H1 (cell line): ENCODE measurements at regions not wholly inside any gene's neighbourhood (a gene's known extent, or its start where the extent isn't known, plus 50 kb on each side); places are given as distances from the start of the nearest gene placed in this dataset.

ENCODE experiments used
- CTCF ChIA-PET: fragments of 300-600 bp; sonication (Branson Sonifier 250); formaldehyde crosslinking; loops from one replicate; lab custom pipeline; 2021; ENCODE audit not compliant: partially characterized antibody; lab: Charles Lee
- POLR2A ChIA-PET: fragments of 300-600 bp; sonication (Branson Sonifier 250); formaldehyde crosslinking; loops from one replicate; lab custom pipeline; 2021; ENCODE audit warnings: inconsistent platforms; ENCODE audit not compliant: partially characterized antibody; lab: Charles Lee
- DNase-seq, 2 experiments: peaks; one replicate each; pipeline versions ENCODE4 v3.0.0 to v3.0.0-alpha.2; 2010 to 2022; ENCODE audit warnings: low spot score in 2 of 2, low read depth in 1 of 2, mixed read lengths in 1 of 2
- FAIRE-seq: peaks from 2 replicates; lab custom pipeline; 2011; peaks lifted over from hg19 to GRCh38; lab: Jason Lieb, UNC
- H2AFZ ChIP-seq: 2 replicates; pipeline ENCODE4 v1.8.1; 2012; ENCODE audit warnings: low read length, inconsistent platforms
- H2AK5ac ChIP-seq: 2 replicates; pipeline ENCODE4 v1.6.1; 2013; ENCODE audit warnings: low read depth, low read length
- H2BK120ac ChIP-seq: replicated peaks from 2 replicates; pipeline ENCODE3; 2013; ENCODE audit warnings: low read depth, low read length, inconsistent platforms
- H2BK12ac ChIP-seq: 2 replicates; pipeline ENCODE4 v1.6.1; 2013; ENCODE audit warnings: low read depth, low read length
- H2BK15ac ChIP-seq: 2 replicates; pipeline ENCODE4 v1.6.1; 2013; ENCODE audit warnings: low read length
- H2BK20ac ChIP-seq: 2 replicates; pipeline ENCODE4 v1.6.1; 2013; ENCODE audit warnings: low read length
- H2BK5ac ChIP-seq: 2 replicates; pipeline ENCODE4 v1.6.1; 2013; ENCODE audit warnings: low read depth, low read length
- H3K14ac ChIP-seq: 2 replicates; pipeline ENCODE4 v1.6.1; 2013; ENCODE audit warnings: inconsistent platforms; ENCODE audit not compliant: insufficient read length
- H3K18ac ChIP-seq: 2 replicates; pipeline ENCODE4 v1.6.1; 2013; ENCODE audit warnings: low read length; ENCODE audit errors: extremely low read depth
- H3K23ac ChIP-seq: 2 replicates; pipeline ENCODE4 v1.6.1; 2013; ENCODE audit warnings: inconsistent platforms; ENCODE audit not compliant: insufficient read length
- H3K23me2 ChIP-seq: 2 replicates; pipeline ENCODE4 v1.6.1; 2013; ENCODE audit warnings: low read depth, low read length
- H3K27ac ChIP-seq: 2 replicates; pipeline ENCODE4 v1.6.1; 2011; ENCODE audit warnings: low read depth, low read length, inconsistent platforms
- H3K27me3 ChIP-seq, 4 experiments: replicated peaks in 1 of 4; 1 replicate in 1 of 4; 2 replicates in 3 of 4; pipeline versions ENCODE4 v1.6.1 to v1.8.1; 2011 to 2013; ENCODE audit warnings: low read length in 3 of 4, mild to moderate bottlenecking in 3 of 4, inconsistent platforms in 2 of 4, mixed read lengths in 2 of 4, moderate library complexity in 1 of 4; ENCODE audit not compliant: control insufficient read depth in 3 of 4, insufficient read depth in 3 of 4; ENCODE audit errors: extremely low read depth in 1 of 4
- H3K36me3 ChIP-seq, 4 experiments: 2 replicates each; pipeline versions ENCODE4 v1.6.1 to v1.8.1; 2011 to 2013; ENCODE audit warnings: mild to moderate bottlenecking in 4 of 4, low read length in 3 of 4, moderate library complexity in 2 of 4, control low read depth in 1 of 4, inconsistent platforms in 1 of 4; ENCODE audit not compliant: insufficient read depth in 4 of 4, control insufficient read depth in 2 of 4
- H3K4ac ChIP-seq: replicated peaks from 2 replicates; pipeline ENCODE3; 2013; ENCODE audit warnings: low read length, low read depth, mixed read lengths, inconsistent platforms; ENCODE audit not compliant: insufficient read length
- H3K4me1 ChIP-seq, 4 experiments: replicated peaks in 1 of 4; 1 replicate in 1 of 4; 2 replicates in 3 of 4; pipeline versions ENCODE4 v1.6.1 to v1.8.1; 2011 to 2013; ENCODE audit warnings: low read length in 3 of 4, inconsistent platforms in 2 of 4, mixed read lengths in 1 of 4; ENCODE audit not compliant: insufficient read depth in 4 of 4, control insufficient read depth in 3 of 4
- H3K4me2 ChIP-seq, 2 experiments: 2 replicates each; pipeline versions ENCODE4 v1.6.1 to v1.8.1; 2011 to 2013; ENCODE audit warnings: low read depth in 2 of 2, low read length in 2 of 2, control low read depth in 1 of 2, inconsistent platforms in 1 of 2, mild to moderate bottlenecking in 1 of 2; ENCODE audit not compliant: insufficient read depth in 1 of 2
- H3K4me3 ChIP-seq, 4 experiments: fragments of 200-600, 300-600 bp in 1 of 4; sonication (generic), shearing (Covaris generic), sonication (Bioruptor Twin) in 1 of 4; 2 replicates each; pipeline versions ENCODE4 v1.5.1 to v1.8.1; 2011 to 2016; ENCODE audit warnings: low read length in 4 of 4, low read depth in 3 of 4, control low read depth in 2 of 4, inconsistent platforms in 2 of 4, mild to moderate bottlenecking in 2 of 4, mixed read lengths in 1 of 4, moderate library complexity in 1 of 4; ENCODE audit not compliant: insufficient read depth in 2 of 4; ENCODE audit errors: extremely low read depth in 1 of 4
- H3K56ac ChIP-seq: replicated peaks from 2 replicates; pipeline ENCODE3; 2013; ENCODE audit warnings: low read depth, mild to moderate bottlenecking, mixed read lengths, low read length, inconsistent platforms; ENCODE audit not compliant: insufficient read length
- H3K79me1 ChIP-seq: 2 replicates; pipeline ENCODE4 v1.6.1; 2013; ENCODE audit warnings: low read depth, low read length, control low read depth
- H3K79me2 ChIP-seq, 2 experiments: 2 replicates each; pipeline versions ENCODE4 v1.6.1 to v1.8.1; 2012 to 2013; ENCODE audit warnings: low read length in 2 of 2, mild to moderate bottlenecking in 2 of 2, inconsistent platforms in 1 of 2; ENCODE audit not compliant: insufficient read depth in 2 of 2, control insufficient read depth in 1 of 2
- H3K9ac ChIP-seq, 4 experiments: replicated peaks in 1 of 4; 1 replicate in 1 of 4; 2 replicates in 3 of 4; pipeline versions ENCODE4 v1.6.1 to v1.8.1; 2011 to 2013; ENCODE audit warnings: low read depth in 3 of 4, low read length in 3 of 4, control low read depth in 2 of 4, mild to moderate bottlenecking in 2 of 4, moderate library complexity in 2 of 4, inconsistent platforms in 1 of 4; ENCODE audit errors: extremely low read depth in 1 of 4
- H3K9me3 ChIP-seq, 2 experiments: 2 replicates each; pipeline versions ENCODE4 v1.6.1 to v1.8.1; 2012 to 2013; ENCODE audit warnings: mild to moderate bottlenecking in 2 of 2, moderate library complexity in 2 of 2, control low read depth in 1 of 2, inconsistent platforms in 1 of 2, low read depth in 1 of 2, low read length in 1 of 2, mixed read lengths in 1 of 2; ENCODE audit not compliant: insufficient read depth in 2 of 2
- H4K20me1 ChIP-seq, 2 experiments: replicated peaks in 1 of 2; 2 replicates each; pipeline versions ENCODE3 to v1.8.1; 2011 to 2013; ENCODE audit warnings: inconsistent platforms in 2 of 2, low read length in 2 of 2, mild to moderate bottlenecking in 1 of 2; ENCODE audit not compliant: insufficient read depth in 2 of 2, control insufficient read depth in 1 of 2
- H4K5ac ChIP-seq: 2 replicates; pipeline ENCODE4 v1.6.1; 2013; ENCODE audit warnings: low read length, low read depth, mixed read lengths, inconsistent platforms; ENCODE audit not compliant: insufficient read length
- H4K8ac ChIP-seq: 2 replicates; pipeline ENCODE4 v1.8.0; 2013; ENCODE audit warnings: mild to moderate bottlenecking, moderate library complexity, low read length, inconsistent platforms; ENCODE audit not compliant: insufficient read depth; ENCODE audit errors: extremely low read depth
- H4K91ac ChIP-seq: replicated peaks from 2 replicates; pipeline ENCODE3; 2013; ENCODE audit warnings: low read length, mixed read lengths, inconsistent platforms; ENCODE audit not compliant: insufficient read length
- JUN ChIP-seq: IDR thresholded peaks from 2 replicates; pipeline ENCODE4 v1.6.1; 2011; ENCODE audit warnings: low read depth, mild to moderate bottlenecking, improper control_type of control experiment, low read length
- JUND ChIP-seq: IDR thresholded peaks from 2 replicates; pipeline ENCODE4 v1.6.1; 2011; ENCODE audit warnings: mild to moderate bottlenecking, improper control_type of control experiment, low read length
- KDM5A ChIP-seq: fragments of 200-600 bp; IDR thresholded peaks from 2 replicates; pipeline ENCODE4 v1.7.1; 2012; ENCODE audit warnings: mild to moderate bottlenecking, low read length, inconsistent platforms, mixed read lengths
- MAFK ChIP-seq: IDR thresholded peaks from 2 replicates; pipeline ENCODE4 v1.6.1; 2012; ENCODE audit warnings: low read depth, mild to moderate bottlenecking, improper control_type of control experiment, low read length
- PHF8 ChIP-seq: fragments of 200-600 bp; sonication (generic); conservative IDR thresholded peaks from 2 replicates; pipeline ENCODE4 v1.7.1; 2012; ENCODE audit warnings: low read depth, mild to moderate bottlenecking, inconsistent platforms, low read length, moderate library complexity
- POU5F1 ChIP-seq: IDR thresholded peaks from 2 replicates; pipeline ENCODE4 v1.6.1; 2011; ENCODE audit warnings: low read depth, mild to moderate bottlenecking, low read length, moderate library complexity
- SP1 ChIP-seq: IDR thresholded peaks from 2 replicates; pipeline ENCODE4 v1.6.1; 2011; ENCODE audit warnings: low read depth, low read length
- SUZ12 ChIP-seq: fragments of 200-600 bp; sonication (generic); IDR thresholded peaks from 2 replicates; pipeline ENCODE4 v1.6.1; 2012; ENCODE audit warnings: mild to moderate bottlenecking, inconsistent platforms, low read length, moderate library complexity, mixed read lengths
- TAF1 ChIP-seq: IDR thresholded peaks from 2 replicates; pipeline ENCODE4 v1.6.1; 2011; ENCODE audit warnings: mild to moderate bottlenecking, low read depth, low read length
- TAF7 ChIP-seq: optimal IDR thresholded peaks from 2 replicates; pipeline ENCODE3; 2011; ENCODE audit warnings: low read depth, mild to moderate bottlenecking, inconsistent platforms, low read length, moderate library complexity, borderline replicate concordance
- TBP ChIP-seq: IDR thresholded peaks from 2 replicates; pipeline ENCODE4 v1.6.1; 2011; ENCODE audit warnings: low read depth, low read length, improper control_type of control experiment
- TEAD4 ChIP-seq: IDR thresholded peaks from 2 replicates; pipeline ENCODE4 v1.6.1; 2012; ENCODE audit warnings: low read depth, low read length, inconsistent platforms, mixed read lengths
- WGBS, 2 experiments: shearing (Covaris generic) in 1 of 2; methylation state at CpG; one replicate each; pipeline versions ENCODE4 v1.1.6 to v1.1.7; 2013 to 2015; ENCODE audit warnings: low lambda C conversion rate in 2 of 2, mixed read lengths in 2 of 2, inconsistent platforms in 1 of 2, low coverage in 1 of 2, missing lambda C conversion rate in 1 of 2; ENCODE audit not compliant: insufficient replicate concordance in 2 of 2, insufficient coverage in 1 of 2, insufficient read length in 1 of 2; ENCODE audit errors: extremely low coverage in 1 of 2, missing lambda C conversion rate in 1 of 2; 5-methylcytosine and 5-hydroxymethylcytosine counted together
- TF ChIP-seq, protein P1 (sequence below): IDR thresholded peaks from 2 replicates; pipeline ENCODE4 v1.6.1; 2011; ENCODE audit warnings: low read length, improper control_type of control experiment

DNA sequence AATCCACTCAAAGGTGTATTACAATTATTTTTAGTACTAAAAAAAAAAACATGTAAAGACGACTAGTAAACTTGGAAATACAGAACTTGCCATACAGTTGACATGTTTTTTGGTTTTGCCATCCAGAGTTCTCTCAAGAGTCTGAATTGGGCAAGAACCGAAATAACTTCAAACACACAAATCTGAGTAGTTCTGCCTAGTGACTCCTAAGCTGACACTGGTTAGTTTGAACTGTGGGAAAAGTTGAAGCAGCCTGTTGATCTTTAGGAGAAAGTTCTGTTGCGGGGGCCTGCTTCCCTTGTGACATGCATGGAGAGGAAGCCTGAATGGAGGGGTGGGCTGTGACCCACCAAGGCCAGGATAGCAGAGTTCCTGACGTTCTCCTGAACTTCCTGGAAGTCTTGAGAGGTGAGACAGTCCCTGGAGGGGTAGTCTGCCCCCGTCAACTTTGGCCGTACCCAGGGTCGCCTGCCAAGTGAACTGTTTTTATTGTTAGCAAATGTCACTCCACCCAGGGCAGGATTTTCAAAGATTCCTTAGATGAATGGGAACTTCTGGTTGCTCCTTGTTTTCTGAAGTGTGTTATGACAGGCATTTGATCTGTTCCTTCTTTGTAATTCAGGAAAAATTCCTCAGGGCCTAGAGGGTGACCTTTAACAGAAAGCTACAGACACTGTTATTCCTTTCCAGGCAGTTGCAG is 85.6 kb upstream of the SPTBN1 start:
- Histone ChIP-seq H3K23me2 (no peaks in the 10 kb centered on the region), H3K56ac (no peak overlapping the region), H4K8ac (no peak overlapping the region), H3K23ac (no peak overlapping the region), H3K14ac (no peak overlapping the region), H3K27ac (no peak overlapping the region), H3K4me1 (no peaks in the 10 kb centered on the region), H3K4ac (no peak overlapping the region), H2AK5ac (no peak overlapping the region), H4K91ac (no peak overlapping the region), H3K79me2 (no peaks in the 10 kb centered on the region), H3K9me3 (peaks cover 12 to 17% of the 10 kb centered on the region in 2 experiments), H3K27me3 (no peaks in the 10 kb centered on the region), H2BK20ac (no peak overlapping the region), H2BK120ac (no peak overlapping the region), H3K9ac (no peak overlapping the region), H3K4me2 (no peak overlapping the region), H3K79me1 (peaks cover 2% of the 10 kb centered on the region; the same call in 1 of the 2 replicates), H2BK12ac (no peak overlapping the region), H3K4me3 (no peak overlapping the region), H4K20me1 (no peaks in the 10 kb centered on the region), H4K5ac (no peak overlapping the region), H3K18ac (no peak overlapping the region), H2BK5ac (no peak overlapping the region), H2AFZ (no peak overlapping the region), H2BK15ac (no peak overlapping the region), H3K36me3 (0 out of 8 replicates have a peak, but pooled peaks cover 0 to 4% (median 0%) of the 10 kb centered on the region in 4 experiments)
- no peak for FAIRE-seq
- CTCF ChIA-PET = interaction anchor here (0.6 kb wide), 1 partner anchor 528 kb away, joined by 4 read pairs; no protein-coding TSS in a partner anchor
- POLR2A ChIA-PET = no interaction called here
- DNase-seq = no peak
- 82% methylated on average over 7 of the region's 7 CpGs; no CpG with 5 or more reads in 1 of the 2 experiments for WGBS, 2 experiments
- no peak for TF ChIP-seq TAF1
- TF ChIP-seq MAFK = no peak
- TF ChIP-seq TEAD4 = no peak
- TF ChIP-seq POU5F1 = no peak
- no peak for TF ChIP-seq JUND
- no peak for TF ChIP-seq KDM5A
- TF ChIP-seq SP1 = no peak
- no peak for TF ChIP-seq SUZ12
- TF ChIP-seq, protein P1, sequence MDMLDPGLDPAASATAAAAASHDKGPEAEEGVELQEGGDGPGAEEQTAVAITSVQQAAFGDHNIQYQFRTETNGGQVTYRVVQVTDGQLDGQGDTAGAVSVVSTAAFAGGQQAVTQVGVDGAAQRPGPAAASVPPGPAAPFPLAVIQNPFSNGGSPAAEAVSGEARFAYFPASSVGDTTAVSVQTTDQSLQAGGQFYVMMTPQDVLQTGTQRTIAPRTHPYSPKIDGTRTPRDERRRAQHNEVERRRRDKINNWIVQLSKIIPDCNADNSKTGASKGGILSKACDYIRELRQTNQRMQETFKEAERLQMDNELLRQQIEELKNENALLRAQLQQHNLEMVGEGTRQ = no peak
- TF ChIP-seq JUN = no peak
- TF ChIP-seq TBP = no peak
- TF ChIP-seq PHF8 = no peak
- TF ChIP-seq TAF7 = no peak
